Kidney (tissue), 13 donors: ENCODE measurements at regions not wholly inside any gene's neighbourhood (a gene's known extent, or its start where the extent isn't known, plus 50 kb on each side); places are given as distances from the start of the nearest gene placed in this dataset.

Experiments used
- DNase-seq, 5 donors: peaks; one replicate each; pipeline ENCODE4 v3.0.0-alpha.2; 2013 to 2020
- FAIRE-seq: peaks from 2 replicates; lab custom pipeline; 2012; peaks lifted over from hg19 to GRCh38; lab: Jason Lieb, UNC
- H3K27ac ChIP-seq, 2 donors: one replicate each; pipeline ENCODE4 v1.7.0; 2013; ENCODE audit warnings: low read depth in 2 of 2, low read length in 2 of 2, inconsistent platforms in 1 of 2
- H3K27me3 ChIP-seq: one replicate; pipeline ENCODE4 v1.7.1; 2013; ENCODE audit warnings: low read length, inconsistent platforms; ENCODE audit not compliant: control insufficient read depth, insufficient read depth
- H3K36me3 ChIP-seq, 3 donors: one replicate each; pipeline versions ENCODE4 v1.7.0 to v1.7.1; 2013; ENCODE audit warnings: low read length in 3 of 3, control low read depth in 1 of 3, inconsistent platforms in 1 of 3; ENCODE audit not compliant: insufficient read depth in 3 of 3, control insufficient read depth in 2 of 3
- H3K4me1 ChIP-seq, 3 donors: one replicate each; pipeline versions ENCODE4 v1.7.0 to v1.7.1; 2013; ENCODE audit warnings: low read length in 3 of 3, inconsistent platforms in 1 of 3, low read depth in 1 of 3; ENCODE audit not compliant: control insufficient read depth in 2 of 3, insufficient read depth in 2 of 3
- H3K4me3 ChIP-seq, 3 donors: one replicate each; pipeline versions ENCODE4 v1.7.0 to v1.8.1; 2013; ENCODE audit warnings: low read length in 3 of 3, control low read depth in 1 of 3, inconsistent platforms in 1 of 3
- H3K9ac ChIP-seq, 3 donors: one replicate each; pipeline versions ENCODE4 v1.7.0 to v1.7.1; 2013; ENCODE audit warnings: low read length in 3 of 3, control low read depth in 1 of 3, inconsistent platforms in 1 of 3
- H3K9me3 ChIP-seq, 3 donors: one replicate each; pipeline versions ENCODE4 v1.7.0 to v1.7.1; 2013; ENCODE audit warnings: low read length in 3 of 3, control low read depth in 1 of 3, inconsistent platforms in 1 of 3; ENCODE audit not compliant: control insufficient read depth in 2 of 3, insufficient read depth in 1 of 3
- CTCF ChIP-seq: IDR thresholded peaks from 3 replicates; pipeline ENCODE4 v1.5.1; 2012; ENCODE audit warnings: mild to moderate bottlenecking, moderate library complexity, borderline replicate concordance; ENCODE audit not compliant: insufficient read depth; ENCODE audit errors: extremely low read depth
- intact Hi-C: fragments of 100-400 bp; cut with DNase I; formaldehyde crosslinking; loops from one replicate; pipeline ENCODE4 v1.11.1; 2022
- donor health status: control.
- donor health status: control.
- donor health status: control.
- donor health status: control.
- donor health status: control.
- donor health status: DM: yes; HTN: yes; CAD: no.
- donor health status: Normal renal cell carcinoma (clear cell type).

GRCh38 chr6:90934081-90934480, 347.2 kb upstream of the MAP3K7 start:
- no peak overlapping the region for H3K9ac ChIP-seq
- no peak for FAIRE-seq

GRCh38 chr6:90932351-90932750, 345.5 kb upstream of the MAP3K7 start:
- no peak for DNase-seq
- Histone ChIP-seq H3K4me1 (no peaks in the 10 kb centered on the region), H3K27me3 (no peaks in the 10 kb centered on the region), H3K36me3 (no peaks in the 10 kb centered on the region), H3K27ac (no peak overlapping the region), H3K4me3 (no peak overlapping the region), H3K9me3 (no peaks in the 10 kb centered on the region), H3K9ac (no peak overlapping the region)
- no peak for TF ChIP-seq CTCF
- intact Hi-C loops: no loop called here
- no peak for FAIRE-seq

More at GRCh38 chr6:90934081-90934480, 347.2 kb upstream of the MAP3K7 start:
- DNase-seq: no peak
- H3K27ac ChIP-seq: no peak overlapping the region
- H3K27me3 ChIP-seq: no peaks in the 10 kb centered on the region
- H3K4me1 ChIP-seq: no peaks in the 10 kb centered on the region
- no peak for TF ChIP-seq CTCF
- H3K36me3 ChIP-seq: no peaks in the 10 kb centered on the region
- H3K4me3 ChIP-seq: no peak overlapping the region
- intact Hi-C loops: no loop called here
- no peaks in the 10 kb centered on the region for H3K9me3 ChIP-seq

GRCh38 chr6:90928051-90928450, 341.2 kb upstream of the MAP3K7 start:
- Histone ChIP-seq H3K9me3 (no peaks in the 10 kb centered on the region), H3K9ac (no peak overlapping the region), H3K4me3 (no peak overlapping the region), H3K4me1 (no peaks in the 10 kb centered on the region), H3K27me3 (no peaks in the 10 kb centered on the region), H3K27ac (no peak overlapping the region), H3K36me3 (no peaks in the 10 kb centered on the region)
- FAIRE-seq: no peak
- intact Hi-C loops: no loop called here
- TF ChIP-seq CTCF: no peak
- no peak for DNase-seq

- H3K36me3 ChIP-seq: no peaks in the 10 kb centered on the region
- no peak overlapping the region for H3K9ac ChIP-seq
- H3K9me3 ChIP-seq: no peaks in the 10 kb centered on the region
- FAIRE-seq (no peak), DNase-seq (peak in 1 of 5 donors; percentile 55)
- H3K27ac ChIP-seq: no peak overlapping the region
- H3K27me3 ChIP-seq: no peaks in the 10 kb centered on the region
- no peak overlapping the region for H3K4me3 ChIP-seq
- TF ChIP-seq CTCF: no peak
- intact Hi-C loops: no loop called here
- H3K4me1 ChIP-seq: no peaks in the 10 kb centered on the region
These were observed 338.9 kb upstream of the MAP3K7 start for GRCh38 chr6:90925726-90926125.
